ENCODE measurements at regions not wholly inside any gene's neighbourhood (a gene's known extent, or its start where the extent isn't known, plus 50 kb on each side); places are given as distances from the start of the nearest gene placed in this dataset.

- DNase-seq, result no peak
Measured at GRCh38 chr2:236811062-236811656, 241.5 kb downstream of the ACKR3 start.

- DNase-seq, result no peak
Measured at GRCh38 chr2:236813766-236814165, 244.1 kb downstream of the ACKR3 start.

- DNase-seq, result no peak
Measured at GRCh38 chr2:236814593-236814992, 245.0 kb downstream of the ACKR3 start.

GRCh38 chr2:236815746-236816145 lies 246.1 kb downstream of the ACKR3 start:
- DNase-seq, result no peak

GRCh38 chr2:236816197-236817170 lies 246.9 kb downstream of the ACKR3 start:
- no peak for DNase-seq

- DNase-seq, result no peak
Measured at GRCh38 chr2:236818281-236819045, 248.8 kb downstream of the ACKR3 start.

- no peak for DNase-seq
Measured at GRCh38 chr2:236819275-236820002, 249.8 kb downstream of the ACKR3 start.

GRCh38 chr2:236820763-236821344 lies 251.2 kb downstream of the ACKR3 start:
- DNase-seq, result no peak

- no peak for DNase-seq
Measured at GRCh38 chr2:236823041-236823629, 253.5 kb downstream of the ACKR3 start.

- no peak for DNase-seq
Measured at GRCh38 chr2:236823963-236824362, 254.3 kb downstream of the ACKR3 start.

- DNase-seq, result no peak
Measured at GRCh38 chr2:236824836-236825235, 255.2 kb downstream of the ACKR3 start.

- no peak for DNase-seq
Measured at GRCh38 chr2:236825989-236826510, 256.4 kb downstream of the ACKR3 start.

- DNase-seq, result no peak
Measured at GRCh38 chr2:236826606-236827156, 257.1 kb downstream of the ACKR3 start.

GRCh38 chr2:236827997-236828396 lies 257.7 kb upstream of the COPS8 start:
- no peak for DNase-seq

GRCh38 chr2:236828820-236829219 lies 256.9 kb upstream of the COPS8 start:
- DNase-seq, result no peak

GRCh38 chr2:236830926-236831325 lies 254.8 kb upstream of the COPS8 start:
- no peak for DNase-seq

- DNase-seq, result no peak
Measured at GRCh38 chr2:236831698-236832097, 254.0 kb upstream of the COPS8 start.

- no peak for DNase-seq
Measured at GRCh38 chr2:236833501-236834073, 252.1 kb upstream of the COPS8 start.

- DNase-seq, result no peak
Measured at GRCh38 chr2:236834284-236834683, 251.4 kb upstream of the COPS8 start.

GRCh38 chr2:236835307-236836024 lies 250.2 kb upstream of the COPS8 start:
- no peak for DNase-seq
